Suprapubic skin (tissue), 4 donors: ENCODE measurements at regions not wholly inside any gene's neighbourhood (a gene's known extent, or its start where the extent isn't known, plus 50 kb on each side); places are given as distances from the start of the nearest gene placed in this dataset.

Experiments
- CTCF ChIP-seq, 2 donors: fragments of 200-600 bp in 1 of 2; fragments of 450-650 bp in 1 of 2; sonication (generic) in 1 of 2; IDR thresholded peaks; one replicate each; pipeline ENCODE4 v1.5.1; 2016 to 2019; ENCODE audit warnings: antibody characterized with exemption in 2 of 2, mild to moderate bottlenecking in 1 of 2, moderate library complexity in 1 of 2
- POLR2A ChIP-seq, 2 donors: fragments of 450-650 bp; IDR thresholded peaks; one replicate each; pipeline ENCODE4 v1.6.1; 2017; ENCODE audit warnings: antibody characterized with exemption in 2 of 2, mild to moderate bottlenecking in 2 of 2, moderate library complexity in 2 of 2
- POLR2AphosphoS5 ChIP-seq, 3 donors: sonication (generic); formaldehyde crosslinking; IDR thresholded peaks; one replicate each; pipeline ENCODE4 v1.6.1; 2017; ENCODE audit warnings: antibody characterized with exemption in 3 of 3

- TF ChIP-seq CTCF (IDR thresholded peaks at IDR 0.05) (no peak), POLR2AphosphoS5 (IDR thresholded peaks at IDR 0.05) (no peak), POLR2A (IDR thresholded peaks at IDR 0.05) (no peak)
These were observed 610.4 kb upstream of the SLC8A1 start for GRCh38 chr2:41062336-41062735.
